Transverse colon (tissue), 3 donors: ENCODE measurements at regions not wholly inside any gene's neighbourhood (a gene's known extent, or its start where the extent isn't known, plus 50 kb on each side); places are given as distances from the start of the nearest gene placed in this dataset.

Experiments used
- POLR2A ChIP-seq: fragments of 450-650 bp; IDR thresholded peaks from one replicate; pipeline ENCODE4 v1.6.1; 2016; ENCODE audit warnings: antibody characterized with exemption, mild to moderate bottlenecking, moderate library complexity
- TF ChIP-seq, protein P1 (sequence below), 5 experiments: fragments of 200-600 bp in 3 of 5; fragments of 450-650 bp in 2 of 5; sonication (generic) in 3 of 5; IDR thresholded peaks; 1 replicate in 2 of 5; 2 replicates in 3 of 5; pipeline ENCODE4 v1.5.1; 2016 to 2017; ENCODE audit warnings: antibody characterized with exemption in 5 of 5, inconsistent platforms in 3 of 5, mild to moderate bottlenecking in 2 of 5, moderate library complexity in 1 of 5

DNA sequence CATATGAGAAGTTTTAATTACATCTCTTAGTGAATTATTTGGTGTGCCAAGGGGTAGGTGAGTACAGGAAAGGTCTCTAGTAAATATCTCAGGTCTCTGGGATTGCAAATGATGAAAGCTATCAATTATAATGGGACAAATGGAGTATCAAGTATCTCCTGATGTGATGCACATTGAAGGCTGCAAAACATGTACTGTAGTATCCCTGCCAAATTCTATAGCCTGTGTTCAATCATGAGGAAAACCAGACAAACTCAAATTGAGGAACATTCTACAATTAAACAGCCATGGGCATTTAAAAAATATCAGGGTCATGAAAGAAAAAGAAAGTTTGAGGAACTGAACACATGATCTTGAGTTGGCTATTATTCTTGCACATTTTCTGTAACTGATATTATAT is 665.4 kb upstream of the PABPC4L start:
- TF ChIP-seq POLR2A: no peak
- TF ChIP-seq, protein P1, sequence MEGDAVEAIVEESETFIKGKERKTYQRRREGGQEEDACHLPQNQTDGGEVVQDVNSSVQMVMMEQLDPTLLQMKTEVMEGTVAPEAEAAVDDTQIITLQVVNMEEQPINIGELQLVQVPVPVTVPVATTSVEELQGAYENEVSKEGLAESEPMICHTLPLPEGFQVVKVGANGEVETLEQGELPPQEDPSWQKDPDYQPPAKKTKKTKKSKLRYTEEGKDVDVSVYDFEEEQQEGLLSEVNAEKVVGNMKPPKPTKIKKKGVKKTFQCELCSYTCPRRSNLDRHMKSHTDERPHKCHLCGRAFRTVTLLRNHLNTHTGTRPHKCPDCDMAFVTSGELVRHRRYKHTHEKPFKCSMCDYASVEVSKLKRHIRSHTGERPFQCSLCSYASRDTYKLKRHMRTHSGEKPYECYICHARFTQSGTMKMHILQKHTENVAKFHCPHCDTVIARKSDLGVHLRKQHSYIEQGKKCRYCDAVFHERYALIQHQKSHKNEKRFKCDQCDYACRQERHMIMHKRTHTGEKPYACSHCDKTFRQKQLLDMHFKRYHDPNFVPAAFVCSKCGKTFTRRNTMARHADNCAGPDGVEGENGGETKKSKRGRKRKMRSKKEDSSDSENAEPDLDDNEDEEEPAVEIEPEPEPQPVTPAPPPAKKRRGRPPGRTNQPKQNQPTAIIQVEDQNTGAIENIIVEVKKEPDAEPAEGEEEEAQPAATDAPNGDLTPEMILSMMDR (IDR thresholded peaks at IDR 0.05): no peak
